H1 (cell line): ENCODE measurements at regions not wholly inside any gene's neighbourhood (a gene's known extent, or its start where the extent isn't known, plus 50 kb on each side); places are given as distances from the start of the nearest gene placed in this dataset.

ENCODE experiments used
- CREB1 ChIP-seq: IDR thresholded peaks from 2 replicates; pipeline ENCODE4 v1.6.1; 2012; ENCODE audit warnings: inconsistent platforms
- EP300 ChIP-seq, 2 experiments: IDR thresholded peaks; 1 replicate in 1 of 2; 2 replicates in 1 of 2; pipeline ENCODE4 v1.6.1; 2011 to 2012; ENCODE audit warnings: low read depth in 2 of 2, low read length in 2 of 2, mild to moderate bottlenecking in 2 of 2, borderline replicate concordance in 1 of 2, inconsistent platforms in 1 of 2, moderate library complexity in 1 of 2
- KDM5A ChIP-seq: fragments of 200-600 bp; IDR thresholded peaks from 2 replicates; pipeline ENCODE4 v1.7.1; 2012; ENCODE audit warnings: mild to moderate bottlenecking, low read length, inconsistent platforms, mixed read lengths
- SP1 ChIP-seq: IDR thresholded peaks from 2 replicates; pipeline ENCODE4 v1.6.1; 2011; ENCODE audit warnings: low read depth, low read length
- TCF12 ChIP-seq: IDR thresholded peaks from 2 replicates; pipeline ENCODE4 v1.6.1; 2011; ENCODE audit warnings: low read depth, mild to moderate bottlenecking, low read length

DNA sequence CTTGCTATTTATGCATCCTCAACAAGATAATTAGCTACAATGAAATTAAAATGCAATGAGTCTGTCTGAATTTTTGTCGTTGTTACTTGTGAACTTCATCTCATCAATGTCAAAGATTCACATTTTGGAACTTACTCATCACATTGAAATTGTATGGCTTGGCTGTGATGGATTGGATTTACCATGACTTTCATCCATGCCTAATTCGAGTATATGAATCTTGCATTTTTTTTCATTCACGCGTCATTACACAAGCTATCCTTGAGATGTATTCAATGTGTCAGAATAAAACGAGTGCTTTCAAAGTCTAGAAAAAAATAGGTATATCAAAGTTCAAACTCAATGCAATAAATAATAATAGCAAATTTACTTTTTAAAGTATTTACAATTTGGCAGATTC, 265.3 kb downstream of the MAP2K6 start (continued):
- no peak for TF ChIP-seq KDM5A
- TF ChIP-seq CREB1 = no peak
- no peak for TF ChIP-seq TCF12
- no peak for TF ChIP-seq EP300 (IDR thresholded peaks at IDR 0.05; ENCODE audit: borderline replicate concordance in 1 of 2, low read depth in 2 of 2, low read length in 2 of 2)
- no peak for TF ChIP-seq SP1
- TF ChIP-seq, all 59 proteins: peak for 0
